GM23248 (cell line): ENCODE measurements at regions not wholly inside any gene's neighbourhood (a gene's known extent, or its start where the extent isn't known, plus 50 kb on each side); places are given as distances from the start of the nearest gene placed in this dataset.

Experiments
- DNase-seq: peaks from one replicate; pipeline ENCODE4 v3.0.0-alpha.2; 2015
- H2AFZ ChIP-seq: fragments of 200-600 bp; sonication (generic); 2 replicates; pipeline ENCODE4 v1.6.1; 2016; ENCODE audit warnings: antibody characterized with exemption
- H3F3A ChIP-seq: fragments of 200-600 bp; sonication (generic); 2 replicates; pipeline ENCODE4 v1.6.1; 2016; ENCODE audit warnings: mild to moderate bottlenecking, antibody characterized with exemption, mixed run types; ENCODE audit not compliant: insufficient read depth
- H3K27ac ChIP-seq: fragments of 200-600 bp; sonication (generic); 2 replicates; pipeline ENCODE4 v1.5.1; 2016; ENCODE audit warnings: mild to moderate bottlenecking
- H3K27me3 ChIP-seq: fragments of 200-600 bp; sonication (generic); replicated peaks from 2 replicates; pipeline ENCODE4 v1.6.1; 2016; ENCODE audit warnings: mild to moderate bottlenecking; ENCODE audit not compliant: insufficient read depth
- H3K36me3 ChIP-seq: fragments of 200-600 bp; sonication (generic); 2 replicates; pipeline ENCODE4 v1.6.1; 2016; ENCODE audit warnings: low read depth, mild to moderate bottlenecking
- H3K4me1 ChIP-seq: fragments of 200-600 bp; sonication (generic); 2 replicates; pipeline ENCODE4 v1.6.1; 2016; ENCODE audit warnings: mild to moderate bottlenecking; ENCODE audit not compliant: insufficient read depth
- H3K4me2 ChIP-seq: fragments of 200-600 bp; sonication (generic); one replicate; pipeline ENCODE4 v1.6.1; 2016; ENCODE audit warnings: mild to moderate bottlenecking; ENCODE audit not compliant: unreplicated experiment
- H3K4me3 ChIP-seq: fragments of 200-600 bp; sonication (generic); 2 replicates; pipeline ENCODE4 v1.5.1; 2016; ENCODE audit warnings: mild to moderate bottlenecking
- H3K79me2 ChIP-seq: fragments of 200-600 bp; sonication (generic); 2 replicates; pipeline ENCODE4 v1.6.1; 2016; ENCODE audit warnings: mild to moderate bottlenecking; ENCODE audit not compliant: insufficient read depth
- H3K9ac ChIP-seq: fragments of 200-600 bp; sonication (generic); 2 replicates; pipeline ENCODE4 v1.6.1; 2016; ENCODE audit warnings: mild to moderate bottlenecking
- H3K9me2 ChIP-seq: fragments of 200-600 bp; sonication (generic); 2 replicates; pipeline ENCODE4 v1.6.1; 2016; ENCODE audit warnings: mixed run types, mild to moderate bottlenecking, moderate library complexity; ENCODE audit not compliant: insufficient read depth
- H3K9me3 ChIP-seq: fragments of 200-600 bp; sonication (generic); one replicate; pipeline ENCODE4 v1.6.1; 2017; ENCODE audit warnings: low read depth
- H4K20me1 ChIP-seq: fragments of 200-600 bp; sonication (generic); 2 replicates; pipeline ENCODE4 v1.6.0; 2016; ENCODE audit not compliant: insufficient read depth
- EZH2 ChIP-seq: fragments of 200-600 bp; sonication (generic); IDR thresholded peaks from 2 replicates; pipeline ENCODE4 v1.6.1; 2018; ENCODE audit warnings: antibody characterized with exemption, mild to moderate bottlenecking; ENCODE audit not compliant: insufficient read depth, poor library complexity, severe bottlenecking
- EZH2phosphoT487 ChIP-seq: fragments of 200-600 bp; sonication (generic); IDR thresholded peaks from 2 replicates; pipeline ENCODE4 v1.6.1; 2018; ENCODE audit warnings: antibody characterized with exemption, moderate library complexity, mild to moderate bottlenecking, low read depth; ENCODE audit not compliant: insufficient read depth
- WGBS, 2 experiments: methylation state at CpG; one replicate each; pipeline ENCODE4 v1.1.6; 2015 to 2017; ENCODE audit warnings: low lambda C conversion rate in 2 of 2, low coverage in 1 of 2; ENCODE audit errors: missing lambda C conversion rate in 2 of 2; 5-methylcytosine and 5-hydroxymethylcytosine counted together
- in situ Hi-C: fragments of 300-500 bp; cut with MboI; formaldehyde crosslinking; loops from 2 replicates; pipeline ENCODE4 v1.15.0; 2020

DNA sequence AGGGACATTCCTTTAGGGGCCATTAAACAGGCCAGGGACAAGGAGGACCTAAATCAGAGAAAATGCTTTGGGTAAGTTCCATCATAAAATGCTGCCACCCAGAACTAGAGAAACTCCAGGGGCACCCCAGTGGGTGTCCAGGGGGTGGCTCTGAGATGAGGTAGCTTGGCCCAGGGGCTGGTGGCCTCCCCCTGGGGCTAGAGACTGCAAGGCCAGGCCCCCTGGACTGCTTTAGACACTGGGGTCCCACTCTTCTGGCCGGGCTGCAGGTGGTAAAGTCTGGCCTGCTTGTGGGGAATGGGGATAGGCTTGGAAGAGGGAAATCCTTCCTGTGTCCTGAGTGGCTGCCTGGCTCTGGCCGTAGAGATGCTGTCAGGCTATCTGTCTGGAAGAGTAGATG, 169.6 kb upstream of the PODXL start:
- Histone ChIP-seq H3K27ac (no peak overlapping the region), H3K4me1 (no peaks in the 10 kb centered on the region), H3F3A (no peaks in the 10 kb centered on the region), H3K4me3 (no peak overlapping the region), H3K9ac (no peak overlapping the region), H3K27me3 (no peaks in the 10 kb centered on the region), H3K79me2 (no peaks in the 10 kb centered on the region), H4K20me1 (no peaks in the 10 kb centered on the region), H3K36me3 (no peaks in the 10 kb centered on the region), H3K9me2 (no peaks in the 10 kb centered on the region), H3K9me3 (no peaks in the 10 kb centered on the region), H3K4me2 (no peak overlapping the region), H2AFZ (no peak overlapping the region)
- TF ChIP-seq EZH2phosphoT487 (no peak), EZH2 (no peak)
- in situ Hi-C loops = no loop called here
- 69 to 76% methylated on average over 2 of the region's 2 CpGs for WGBS, 2 experiments
- no peak for DNase-seq

DNA sequence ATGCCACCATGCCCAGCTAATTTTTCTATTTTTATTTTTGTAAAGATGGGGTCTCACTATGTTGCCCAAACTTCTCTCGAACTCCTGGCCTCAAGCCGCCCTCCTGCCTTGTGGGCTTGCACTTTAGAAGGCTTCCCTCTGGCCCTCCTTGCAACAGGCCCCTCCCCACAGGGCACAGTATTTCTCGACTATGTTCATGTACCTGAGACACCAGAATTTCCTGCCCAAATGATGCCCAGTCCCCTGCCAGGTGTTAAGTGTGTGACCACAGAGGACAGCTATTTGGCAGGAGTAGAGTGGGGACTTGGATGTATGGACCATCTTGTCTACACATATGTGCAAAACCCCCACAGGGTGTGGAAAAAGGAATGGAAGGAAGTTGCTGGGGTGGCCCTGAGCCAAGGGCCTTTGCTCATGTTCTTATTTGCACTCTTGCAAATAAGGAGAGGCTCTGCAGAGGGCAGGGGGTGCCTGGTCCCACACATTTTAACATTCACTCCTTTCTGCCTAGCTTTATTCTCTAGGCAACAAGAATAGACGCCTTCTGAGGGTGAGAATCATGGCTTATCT, 168.4 kb upstream of the PODXL start:
- DNase-seq = no peak
- no peaks in the 10 kb centered on the region for H3K4me1 ChIP-seq
- H3K4me3 ChIP-seq = no peak overlapping the region
- H3K9ac ChIP-seq = no peak overlapping the region
- H3K27ac ChIP-seq = no peak overlapping the region
- no peak overlapping the region for H2AFZ ChIP-seq
- no peaks in the 10 kb centered on the region for H3K27me3 ChIP-seq
- 84 to 89% methylated on average over 4 of the region's 4 CpGs for WGBS, 2 experiments
- H3K36me3 ChIP-seq = no peaks in the 10 kb centered on the region
- no peak overlapping the region for H3K4me2 ChIP-seq
- H3K9me3 ChIP-seq = no peaks in the 10 kb centered on the region
- H3F3A ChIP-seq = no peaks in the 10 kb centered on the region
- no peak for TF ChIP-seq EZH2
- no peak for TF ChIP-seq EZH2phosphoT487
- H4K20me1 ChIP-seq = no peaks in the 10 kb centered on the region
- H3K79me2 ChIP-seq = no peaks in the 10 kb centered on the region
- no peaks in the 10 kb centered on the region for H3K9me2 ChIP-seq
- in situ Hi-C loops = no loop called here

DNA sequence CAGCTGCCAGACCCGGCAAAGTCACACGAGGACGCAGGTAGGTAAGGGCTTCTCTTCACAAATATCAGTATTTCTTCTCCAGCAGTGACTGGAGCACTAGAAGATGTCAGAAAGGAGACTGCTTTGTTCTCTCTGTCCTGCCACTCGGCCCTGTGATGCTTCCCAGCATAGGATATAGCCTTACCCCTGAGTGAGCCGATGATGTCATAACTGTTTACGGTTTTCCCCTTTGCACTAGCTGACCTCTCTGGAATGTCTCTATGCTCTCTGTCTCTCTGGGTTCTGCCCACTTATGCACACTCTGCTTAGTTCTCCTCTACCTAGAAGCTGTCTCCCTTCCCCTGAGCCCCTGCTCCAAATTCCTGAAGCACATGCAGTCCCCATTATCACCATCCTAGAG, 167.5 kb upstream of the PODXL start:
- Histone ChIP-seq H2AFZ (no peak overlapping the region), H3K9me3 (no peaks in the 10 kb centered on the region), H3K4me2 (no peak overlapping the region), H3K9ac (no peak overlapping the region), H3F3A (no peaks in the 10 kb centered on the region), H4K20me1 (no peaks in the 10 kb centered on the region), H3K36me3 (no peaks in the 10 kb centered on the region), H3K79me2 (no peaks in the 10 kb centered on the region), H3K4me1 (no peaks in the 10 kb centered on the region), H3K27ac (no peak overlapping the region), H3K9me2 (no peaks in the 10 kb centered on the region), H3K4me3 (no peak overlapping the region), H3K27me3 (no peaks in the 10 kb centered on the region)
- in situ Hi-C loops = no loop called here
- DNase-seq = peak; percentile 28
- TF ChIP-seq EZH2 = no peak
- TF ChIP-seq EZH2phosphoT487 = no peak
- 79 to 80% methylated on average over 6 of the region's 6 CpGs for WGBS, 2 experiments

DNA sequence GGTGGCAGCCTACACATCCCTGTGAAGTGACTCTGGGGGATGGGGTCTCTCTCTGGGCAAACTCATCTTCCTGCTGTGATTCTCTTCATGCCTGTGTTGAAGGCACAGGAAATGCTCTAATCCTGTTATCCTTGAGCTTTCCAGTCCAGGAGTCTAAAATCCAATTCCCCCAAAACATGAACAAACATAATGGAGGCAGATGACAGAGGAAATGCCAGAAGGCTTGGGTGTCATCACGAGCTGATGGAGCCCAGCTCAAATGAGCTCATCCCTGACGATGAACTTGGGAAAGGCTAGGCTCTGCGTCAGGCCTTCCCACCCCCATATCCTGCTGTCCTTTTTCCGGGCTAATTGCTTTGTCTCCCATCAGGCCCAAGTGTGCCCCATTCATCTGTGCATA, 165.9 kb upstream of the PODXL start:
- Histone ChIP-seq H3K4me2 (no peak overlapping the region), H3F3A (no peaks in the 10 kb centered on the region), H2AFZ (no peak overlapping the region), H4K20me1 (no peaks in the 10 kb centered on the region), H3K9me2 (no peaks in the 10 kb centered on the region), H3K9ac (no peak overlapping the region), H3K27me3 (no peaks in the 10 kb centered on the region), H3K4me1 (no peaks in the 10 kb centered on the region), H3K9me3 (no peaks in the 10 kb centered on the region), H3K36me3 (no peaks in the 10 kb centered on the region), H3K79me2 (no peaks in the 10 kb centered on the region), H3K4me3 (no peak overlapping the region), H3K27ac (no peak overlapping the region)
- in situ Hi-C loops = no loop called here
- TF ChIP-seq EZH2phosphoT487 (no peak), EZH2 (no peak)
- peak; percentile 52 for DNase-seq
- 2 to 5% methylated on average over 4 of the region's 4 CpGs for WGBS, 2 experiments

DNA sequence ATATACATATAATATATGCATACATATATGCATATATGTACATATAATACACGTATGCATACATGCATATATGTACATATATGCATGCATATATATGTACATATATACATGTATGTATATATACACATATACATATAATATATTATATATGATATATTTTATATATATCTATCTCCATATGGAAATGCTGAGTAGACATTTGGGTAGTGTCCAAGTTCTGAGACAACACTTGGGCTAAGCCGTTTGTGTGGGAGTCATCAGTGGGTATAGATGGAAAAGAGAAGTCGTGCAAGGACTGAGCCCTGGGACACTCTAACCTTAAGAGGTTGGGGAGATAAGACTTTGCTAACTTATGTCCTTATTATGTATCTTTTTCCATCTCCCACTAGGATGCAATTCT, 165.2 kb upstream of the PODXL start:
- 51 to 52% methylated on average over 3 of the region's 3 CpGs for WGBS, 2 experiments
- peak; percentile 8 for DNase-seq
- Histone ChIP-seq H3F3A (no peaks in the 10 kb centered on the region), H3K4me3 (no peak overlapping the region), H4K20me1 (no peaks in the 10 kb centered on the region), H3K27ac (no peak overlapping the region), H3K9me2 (no peaks in the 10 kb centered on the region), H3K4me2 (no peak overlapping the region), H3K36me3 (no peaks in the 10 kb centered on the region), H3K9ac (no peak overlapping the region), H3K4me1 (no peaks in the 10 kb centered on the region), H3K79me2 (no peaks in the 10 kb centered on the region), H3K27me3 (no peaks in the 10 kb centered on the region), H2AFZ (no peak overlapping the region), H3K9me3 (no peaks in the 10 kb centered on the region)
- in situ Hi-C loops = no loop called here
- TF ChIP-seq EZH2phosphoT487 = no peak
- TF ChIP-seq EZH2 = no peak
